ENCODE measurements at regions not wholly inside any gene's neighbourhood (a gene's known extent, or its start where the extent isn't known, plus 50 kb on each side); places are given as distances from the start of the nearest gene placed in this dataset.

GRCh38 chrX:40157228-40158035 is 59.7 kb upstream of the BCOR start:
- DNase-seq: no peak

- no peak for DNase-seq
Observed at GRCh38 chrX:40156470-40157227, 58.9 kb upstream of the BCOR start.

GRCh38 chrX:40155589-40156469 is 58.1 kb upstream of the BCOR start:
- peak; percentile 44 for DNase-seq

DNA sequence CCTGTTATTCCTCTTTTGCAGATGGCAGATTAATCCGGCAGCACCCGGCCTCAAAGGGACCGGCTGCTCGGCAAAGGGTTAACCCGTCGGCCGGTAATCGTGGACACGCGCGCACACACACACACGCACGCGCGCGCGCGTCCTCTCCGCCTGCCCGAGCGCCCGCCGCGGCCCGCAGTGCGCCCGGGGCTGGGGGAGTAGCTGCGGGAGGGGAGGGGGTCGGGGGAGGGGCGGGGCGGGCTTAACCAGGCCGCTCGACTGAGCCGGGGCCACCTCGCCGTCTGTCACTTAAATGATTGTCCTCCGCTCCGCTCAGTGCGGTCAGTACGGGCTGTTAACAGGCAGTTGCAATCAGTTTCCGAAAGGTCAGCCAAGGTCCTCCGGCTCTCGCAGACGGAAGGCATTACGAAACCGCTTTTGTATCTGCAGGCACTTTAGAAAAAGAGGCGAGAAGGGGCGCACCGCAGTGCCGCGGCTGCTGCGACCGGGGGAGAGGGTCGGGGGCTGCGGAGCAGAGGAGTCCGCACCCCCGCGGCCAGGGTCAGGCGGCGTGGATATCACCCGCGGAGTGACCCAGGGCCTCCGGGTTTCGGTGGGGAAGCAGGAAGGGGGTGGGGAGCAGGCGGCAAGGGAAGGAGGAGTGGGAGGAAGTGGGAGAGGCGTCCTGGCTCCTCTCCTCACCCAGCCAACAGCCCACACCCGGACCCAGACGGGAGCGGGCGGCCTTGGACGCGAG is 57.3 kb upstream of the BCOR start:
- peak; percentile 25 for DNase-seq

DNA sequence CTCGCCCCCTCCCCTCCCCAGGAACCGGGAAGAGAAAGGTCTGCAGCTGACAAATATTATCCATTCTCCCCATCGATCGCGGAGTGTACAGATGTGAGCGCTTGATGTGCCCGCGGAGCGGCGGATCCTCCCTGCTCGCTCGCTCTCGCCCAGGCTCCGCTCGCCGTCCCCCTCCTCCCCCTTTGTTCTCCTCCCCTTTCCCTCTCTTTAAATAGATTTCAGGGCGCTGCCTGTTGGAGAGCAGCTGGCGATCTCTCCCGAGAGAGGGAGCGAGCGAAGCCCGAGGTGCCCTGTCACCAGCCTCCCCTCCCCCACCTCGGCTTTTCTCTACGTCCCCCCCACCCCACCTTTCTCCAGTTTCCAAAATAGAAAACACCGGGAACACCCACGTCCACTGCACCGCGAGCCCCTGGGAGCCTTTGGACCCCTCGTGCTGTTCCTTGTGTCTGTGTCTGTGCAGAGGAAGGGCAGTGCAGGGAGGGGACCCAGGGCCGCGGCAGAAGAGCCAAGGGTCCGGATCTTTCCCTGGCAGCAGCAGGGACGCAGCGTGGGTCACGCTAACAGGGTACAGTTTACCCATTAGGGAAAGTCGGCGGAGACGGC is 56.6 kb upstream of the BCOR start:
- no peak for DNase-seq

DNA sequence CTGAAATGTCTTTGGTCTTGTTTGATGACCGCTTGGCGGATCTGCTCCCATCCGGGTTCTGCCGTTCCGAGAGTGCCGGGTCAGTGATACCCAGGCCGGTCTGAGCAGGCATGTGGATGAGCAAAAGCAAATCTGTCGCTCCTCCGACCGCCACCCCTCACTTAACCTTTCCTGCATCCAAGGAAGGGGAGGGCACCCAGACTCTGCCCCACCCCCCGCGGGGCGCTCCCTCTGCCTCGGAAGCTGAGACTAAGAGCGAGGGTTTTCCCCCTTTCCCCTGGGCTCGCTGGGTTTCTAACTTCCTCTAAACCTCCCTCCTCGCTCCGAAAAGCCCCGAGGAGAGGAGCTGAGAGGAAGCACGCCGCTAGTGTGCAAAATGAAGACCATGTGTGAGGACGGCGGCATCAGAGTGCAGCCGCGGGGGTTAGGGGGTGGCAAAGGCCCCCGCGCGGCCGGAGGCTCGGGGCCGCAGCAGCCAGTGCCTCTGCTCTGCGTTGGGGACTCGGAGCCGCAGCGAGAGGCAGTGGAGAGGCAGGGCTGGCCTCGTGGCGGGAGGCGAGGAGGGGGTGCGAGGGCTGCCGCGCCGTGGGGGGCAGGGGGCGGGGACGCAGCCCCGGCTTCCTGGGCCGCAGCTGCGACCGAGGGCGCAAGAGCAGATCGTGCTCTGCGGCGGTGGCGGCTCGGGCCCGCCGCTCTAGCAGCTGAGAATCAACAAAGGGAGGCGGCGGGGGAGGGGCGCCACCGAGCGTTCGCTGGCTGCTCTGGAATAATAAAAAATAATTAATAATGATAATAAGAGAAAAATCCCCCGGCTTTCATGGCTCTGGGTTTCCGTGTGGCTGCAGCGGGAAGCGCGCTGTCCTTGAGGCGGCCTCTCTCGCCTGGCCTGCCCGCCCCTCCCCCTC is 55.8 kb upstream of the BCOR start:
- peak; percentile 70 for DNase-seq

DNA sequence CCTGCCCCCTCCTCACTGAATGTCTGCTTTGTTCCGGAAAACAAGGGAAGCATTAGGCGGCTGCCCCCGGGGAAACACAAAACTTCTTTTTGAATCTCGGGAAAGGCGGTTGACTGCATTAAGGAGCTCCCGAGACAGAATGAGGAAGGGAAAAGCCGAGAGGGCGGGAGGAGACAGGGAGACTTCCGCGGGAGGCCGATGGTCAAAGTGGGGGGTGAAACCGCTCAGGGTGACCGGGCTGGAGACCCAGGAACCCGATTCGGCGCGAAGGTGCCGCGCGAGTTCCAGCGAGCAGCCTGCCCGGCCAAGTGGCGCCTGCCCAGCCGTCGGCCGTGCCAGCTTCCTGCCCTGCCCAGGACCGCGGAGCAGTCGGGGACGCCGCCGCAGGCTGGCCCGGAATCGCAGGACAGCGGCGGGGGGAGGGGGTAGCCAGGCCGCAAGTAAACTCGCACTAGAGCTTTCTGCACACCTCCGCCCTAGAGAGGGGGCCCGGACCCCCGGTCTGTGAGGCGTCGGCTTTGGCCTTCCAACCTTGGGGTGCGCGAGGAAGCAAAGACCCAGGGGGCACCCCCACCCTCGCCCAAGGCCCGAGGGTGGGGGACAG is 55.1 kb upstream of the BCOR start:
- no peak for DNase-seq

DNA sequence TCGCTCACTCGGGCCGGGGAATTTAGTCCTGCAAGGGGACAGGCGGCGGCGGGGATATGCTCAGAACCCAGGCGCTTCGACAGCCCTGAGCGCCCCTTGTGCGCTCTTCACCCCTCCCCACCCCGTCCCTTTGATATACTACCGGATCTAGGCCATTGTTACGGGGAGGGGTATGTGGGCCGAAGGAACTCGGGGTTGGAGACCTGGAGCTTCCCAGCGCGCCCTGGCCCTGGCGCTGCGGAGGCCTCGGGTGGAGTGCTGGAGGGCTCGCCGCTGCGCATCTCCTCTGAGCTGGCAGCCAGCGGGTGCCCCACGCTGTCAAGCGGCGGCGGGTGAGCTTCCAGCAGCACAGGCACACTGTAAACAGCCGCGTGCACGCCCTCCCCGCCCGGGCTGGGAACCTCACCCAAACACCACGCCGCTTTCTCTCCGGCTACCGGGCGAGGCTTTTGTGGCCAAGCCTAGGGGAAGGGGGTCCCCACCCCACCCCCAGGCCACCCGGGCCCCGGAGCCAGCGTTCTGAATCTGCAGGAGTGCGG is 54.5 kb upstream of the BCOR start:
- peak; percentile 74 for DNase-seq

DNA sequence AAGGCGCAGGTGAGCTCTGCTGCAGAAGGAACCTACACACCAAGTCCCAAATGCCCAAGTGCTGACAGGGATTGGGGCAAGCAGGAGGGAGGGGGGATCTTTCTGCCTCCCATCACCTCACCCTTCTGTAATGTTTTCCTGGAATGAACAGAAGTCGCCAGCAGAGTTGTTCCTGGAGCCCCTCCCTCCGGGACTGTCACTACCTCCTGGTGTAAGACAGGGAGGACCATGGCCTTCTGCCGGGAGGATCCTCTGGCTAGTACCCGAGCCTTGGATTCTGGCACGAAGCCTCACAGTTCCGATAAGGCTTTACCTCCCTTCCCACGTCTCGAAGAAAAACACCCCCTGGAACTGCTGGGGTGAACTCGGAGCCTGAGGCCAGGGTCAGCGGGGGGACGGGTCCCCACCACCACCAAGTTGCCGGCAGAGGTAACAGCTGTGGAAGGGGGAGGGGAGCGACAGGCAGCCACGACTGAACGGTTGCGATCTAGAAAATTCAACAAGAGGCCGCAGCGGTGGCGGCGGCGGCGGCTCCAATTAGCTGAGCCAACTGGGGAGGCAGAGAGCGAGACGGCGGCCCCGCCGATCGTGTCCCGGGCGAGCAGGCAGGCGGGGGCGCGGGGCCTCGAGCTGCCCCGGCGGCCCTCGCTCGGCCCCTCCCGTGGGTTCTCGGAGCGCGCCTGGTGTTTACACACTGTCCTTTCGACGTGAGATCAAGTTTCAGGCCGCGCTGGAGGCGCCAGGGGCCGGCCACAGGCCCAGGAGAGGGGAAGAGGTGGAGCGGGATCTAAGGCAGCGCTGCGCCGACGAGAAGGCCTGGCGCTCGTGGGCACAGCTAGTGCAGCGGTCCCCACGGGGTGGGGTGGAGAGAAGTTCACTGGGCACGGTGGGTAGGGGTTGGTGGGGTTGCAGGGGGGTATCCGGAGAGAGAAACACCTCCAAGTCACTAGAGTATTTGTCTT is 53.7 kb upstream of the BCOR start:
- DNase-seq: peak; percentile 2

DNA sequence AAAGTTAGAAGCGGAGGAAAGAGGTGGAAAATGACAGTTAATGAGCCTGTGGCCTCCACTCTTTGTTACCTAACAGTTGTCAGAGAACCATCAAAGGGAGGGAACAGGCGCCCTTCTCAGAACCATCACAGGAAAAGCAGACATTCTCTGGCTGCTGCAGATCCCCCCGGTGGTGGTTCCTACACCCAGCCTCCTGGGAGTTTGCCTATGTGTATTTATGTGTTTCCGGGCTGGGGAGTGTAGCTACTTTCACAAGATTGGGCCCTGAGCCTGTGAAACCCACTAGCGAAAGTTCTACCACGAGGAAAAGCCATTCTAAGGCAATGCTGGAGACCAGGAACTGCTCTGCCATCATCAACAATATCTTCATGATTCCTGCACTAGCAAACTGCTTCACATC is 52.7 kb upstream of the BCOR start:
- peak; percentile 10 for DNase-seq

DNA sequence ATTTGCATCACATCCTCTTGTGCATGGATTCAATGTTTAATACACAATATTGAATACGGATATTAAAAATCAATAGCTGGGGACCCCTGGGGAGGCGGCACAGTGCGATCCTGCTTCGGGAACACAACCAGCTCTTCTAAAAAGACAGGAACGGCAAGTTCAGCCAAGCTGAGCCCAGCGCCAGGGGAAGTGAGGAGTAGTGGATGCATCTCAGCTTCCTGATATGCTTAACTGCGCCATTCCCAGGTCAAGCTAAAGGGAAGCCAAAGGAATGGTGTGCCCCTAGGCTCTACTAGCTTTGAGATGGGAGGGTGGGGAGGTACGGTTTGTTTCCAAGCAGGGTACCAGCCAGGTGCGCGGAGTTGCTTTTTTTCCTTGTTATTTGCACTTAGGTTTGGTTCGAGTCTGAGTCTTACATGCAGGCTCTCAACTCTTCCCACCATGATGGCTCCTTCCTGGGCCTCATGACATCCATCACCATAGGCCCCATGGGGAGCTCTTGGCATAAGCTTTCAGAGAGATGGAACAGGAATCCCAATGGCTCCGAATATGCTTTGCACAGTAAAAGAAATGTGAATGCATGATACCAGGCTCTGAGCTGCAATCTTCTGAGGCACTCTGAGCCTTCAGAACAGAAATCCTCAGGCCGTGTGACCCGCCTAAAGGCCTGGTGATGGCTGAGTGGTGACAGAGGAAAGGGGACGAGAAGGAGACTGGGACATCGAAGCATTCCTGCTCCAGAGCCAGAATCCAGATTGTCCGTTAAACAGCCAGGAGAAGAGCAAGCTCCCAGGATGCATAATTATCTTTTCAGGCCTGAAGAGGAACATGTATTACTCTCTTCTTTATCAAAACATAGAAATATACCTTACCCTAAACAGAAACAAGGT is 51.8 kb upstream of the BCOR start:
- no peak for DNase-seq

DNA sequence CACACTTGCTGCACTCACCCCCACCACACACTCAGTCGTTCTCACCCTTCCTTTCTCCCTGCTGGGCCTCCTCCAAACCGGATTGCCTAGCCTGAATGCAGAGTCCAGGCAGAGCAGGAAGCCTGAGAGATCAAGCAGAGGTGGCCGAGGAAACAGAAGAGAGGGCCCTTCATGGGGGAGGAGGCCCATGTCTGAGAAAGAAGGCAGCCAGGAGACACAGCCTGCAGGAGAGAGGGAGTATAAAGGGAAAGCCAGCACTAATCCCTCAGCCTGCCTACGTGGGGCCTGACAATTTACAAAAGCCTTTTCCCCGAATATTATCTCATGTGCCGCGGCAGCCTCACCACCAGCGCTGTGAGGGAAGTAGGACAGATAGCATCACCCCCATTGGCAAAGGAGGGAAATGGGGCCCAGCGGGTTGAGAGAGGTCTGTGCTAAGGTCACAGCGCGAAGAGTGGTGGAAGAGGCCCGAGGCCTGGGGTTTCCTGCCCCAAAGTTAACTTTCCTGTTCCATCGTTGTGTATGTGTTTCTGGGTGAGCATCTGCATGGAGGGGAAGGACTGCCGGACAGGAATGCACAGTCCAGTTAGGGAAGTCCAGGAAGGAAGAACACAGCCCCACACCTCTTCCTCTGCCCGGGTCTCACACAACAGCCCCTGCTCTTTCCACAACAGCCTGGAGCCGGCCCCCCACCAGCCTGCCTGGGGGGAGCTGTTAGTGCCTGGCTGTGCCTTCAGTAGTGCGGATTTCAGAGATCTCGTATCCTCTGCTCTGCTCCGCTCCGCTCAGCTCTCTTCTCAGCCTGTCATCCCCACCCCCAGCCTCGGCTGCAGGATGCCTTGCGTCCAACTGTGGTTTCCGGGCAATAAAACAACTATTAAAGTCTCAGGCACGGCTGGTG is 50.9 kb upstream of the BCOR start:
- DNase-seq: no peak

DNA sequence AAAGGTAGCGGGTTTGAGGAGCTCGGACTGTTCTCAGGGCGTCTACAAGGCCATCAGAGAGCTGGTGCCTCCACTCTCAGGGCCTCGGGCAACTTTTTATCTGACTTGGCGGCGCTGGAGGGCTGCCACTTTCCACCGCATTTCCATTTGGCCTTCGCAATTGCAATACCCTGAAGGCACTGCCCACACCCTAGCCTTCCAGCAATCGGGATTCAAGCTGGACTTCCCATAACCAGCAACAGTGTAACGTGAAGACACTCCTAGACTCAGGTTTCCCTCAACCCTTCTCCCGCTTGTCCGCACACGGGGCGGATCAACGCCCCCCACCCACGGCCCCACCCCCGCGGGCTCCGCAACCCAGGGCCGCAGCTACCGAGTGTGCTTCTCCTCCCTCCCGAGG is 50.2 kb upstream of the BCOR start:
- DNase-seq: no peak

Measured in CD4-positive, alpha-beta T cell treated with Interleukin-17A for 4 hours (primary cell).